Erythroblast (primary cell): ENCODE measurements at regions not wholly inside any gene's neighbourhood (a gene's known extent, or its start where the extent isn't known, plus 50 kb on each side); places are given as distances from the start of the nearest gene placed in this dataset.

Experiments used
- GATA1 ChIP-seq: IDR thresholded peaks from 2 replicates; pipeline ENCODE4 v1.6.1; 2011; ENCODE audit warnings: low read depth, mild to moderate bottlenecking, control low read depth, low read length, moderate library complexity
- POLR2A ChIP-seq: IDR thresholded peaks from 2 replicates; pipeline ENCODE4 v1.6.1; 2011; ENCODE audit warnings: mild to moderate bottlenecking, low read length

- TF ChIP-seq POLR2A = no peak
- TF ChIP-seq GATA1 = no peak
These were observed 180.6 kb upstream of the ELL2 start for GRCh38 chr5:96142184-96142781.
